ENCODE measurements at regions not wholly inside any gene's neighbourhood (a gene's known extent, or its start where the extent isn't known, plus 50 kb on each side); places are given as distances from the start of the nearest gene placed in this dataset.

- TF ChIP-seq SUZ12 (IDR thresholded peaks at IDR 0.05; ENCODE audit: extremely low read depth, insufficient read depth, insufficient read length) (no peak), YY1 (IDR thresholded peaks at IDR 0.05; ENCODE audit: insufficient read depth, insufficient read length) (no peak), ZNF274 (IDR thresholded peaks at IDR 0.05; ENCODE audit: low read depth, low read length) (no peak)
Measured at GRCh38 chr4:11139871-11140270, 288.8 kb downstream of the HS3ST1 start.

Measured in NT2/D1 (cell line).